NCI-H82 treated with DMSO at 0.1 percent for 48 hours (cell line): ENCODE measurements at regions not wholly inside any gene's neighbourhood (a gene's known extent, or its start where the extent isn't known, plus 50 kb on each side); places are given as distances from the start of the nearest gene placed in this dataset.

Source experiments
- DNase-seq: peaks from one replicate; lab custom pipeline; 2025; ENCODE audit not compliant: unreplicated experiment; lab: John Stamatoyannopoulos, UW

- no peak for DNase-seq
Observed at GRCh38 chr16:86389566-86390328, 120.6 kb upstream of the FOXF1 start.

- no peak for DNase-seq
Observed at GRCh38 chr16:86390335-86390734, 120.0 kb upstream of the FOXF1 start.

GRCh38 chr16:86391486-86391885, 118.8 kb upstream of the FOXF1 start:
- DNase-seq, result no peak

DNA sequence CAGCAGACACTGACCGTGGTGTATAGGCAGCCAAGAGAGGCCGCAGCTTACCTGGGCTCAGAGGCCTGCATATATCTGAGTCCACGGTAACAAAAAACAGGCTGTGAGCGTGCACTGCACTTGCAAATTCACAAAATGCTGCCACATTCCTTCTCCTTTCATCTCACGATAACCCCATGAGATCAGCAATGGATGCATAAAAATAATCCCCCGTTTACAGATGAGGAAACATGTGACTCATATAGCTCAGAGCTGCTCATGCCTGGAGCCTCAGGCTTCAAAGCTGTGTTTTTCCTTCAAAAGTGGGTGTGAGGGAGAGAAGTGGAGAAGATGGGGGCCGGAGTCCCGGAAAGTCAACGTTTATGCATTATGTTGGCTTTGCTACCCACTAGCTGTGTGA, 118.3 kb upstream of the FOXF1 start:
- DNase-seq, result no peak

- DNase-seq, result no peak
Observed at GRCh38 chr16:86392436-86393152, 117.7 kb upstream of the FOXF1 start.

DNA sequence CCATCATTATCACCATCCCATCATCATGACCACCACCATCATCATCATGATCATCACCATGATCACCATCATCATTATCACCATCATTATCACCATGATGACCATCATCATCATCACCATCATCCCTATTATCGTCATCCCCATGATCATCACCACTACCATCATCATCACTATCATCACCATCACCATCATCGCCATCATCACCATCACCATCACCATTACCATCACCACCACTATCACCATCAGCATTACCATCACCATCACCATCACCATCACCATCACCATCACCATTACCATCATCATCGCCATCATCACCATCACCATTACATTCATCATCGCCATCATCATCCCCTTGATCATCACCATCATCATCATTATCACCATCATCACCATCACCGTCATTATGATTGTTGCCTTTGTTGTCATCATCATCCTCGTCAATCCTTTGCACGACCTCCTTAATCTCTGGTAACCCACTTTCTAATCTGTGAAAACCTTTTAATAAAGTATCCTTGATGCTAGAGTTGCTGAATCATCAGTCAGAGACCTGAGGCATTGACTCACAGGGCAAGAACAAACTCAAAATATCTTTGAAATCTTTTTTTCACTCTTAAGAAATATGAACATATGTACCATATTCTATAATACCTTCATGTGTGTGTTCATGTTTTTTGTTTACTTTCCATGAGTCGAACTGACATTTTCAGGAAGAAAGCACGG, 116.3 kb upstream of the FOXF1 start:
- DNase-seq, result no peak

DNA sequence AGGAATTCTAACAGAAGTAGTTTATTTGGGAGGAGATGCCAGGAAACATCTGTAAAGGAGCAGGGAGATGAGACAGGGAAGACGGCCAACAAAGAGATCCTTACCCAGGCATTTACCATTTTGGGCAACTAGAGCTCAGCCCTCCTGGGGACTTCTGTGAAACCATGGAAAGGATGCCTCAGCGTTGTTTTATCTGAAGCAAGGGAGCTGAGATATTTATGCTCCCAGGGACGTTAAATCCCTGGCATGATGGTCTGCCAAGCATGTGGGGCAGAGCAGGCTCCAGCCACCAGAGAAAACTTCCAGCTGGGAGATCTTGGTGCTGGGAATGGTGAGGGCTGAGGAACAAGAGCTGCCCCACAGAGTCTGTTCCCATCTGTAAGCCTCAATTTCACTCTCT, 114.8 kb upstream of the FOXF1 start:
- no peak for DNase-seq

GRCh38 chr16:86396422-86396821, 113.9 kb upstream of the FOXF1 start:
- DNase-seq, result no peak

DNA sequence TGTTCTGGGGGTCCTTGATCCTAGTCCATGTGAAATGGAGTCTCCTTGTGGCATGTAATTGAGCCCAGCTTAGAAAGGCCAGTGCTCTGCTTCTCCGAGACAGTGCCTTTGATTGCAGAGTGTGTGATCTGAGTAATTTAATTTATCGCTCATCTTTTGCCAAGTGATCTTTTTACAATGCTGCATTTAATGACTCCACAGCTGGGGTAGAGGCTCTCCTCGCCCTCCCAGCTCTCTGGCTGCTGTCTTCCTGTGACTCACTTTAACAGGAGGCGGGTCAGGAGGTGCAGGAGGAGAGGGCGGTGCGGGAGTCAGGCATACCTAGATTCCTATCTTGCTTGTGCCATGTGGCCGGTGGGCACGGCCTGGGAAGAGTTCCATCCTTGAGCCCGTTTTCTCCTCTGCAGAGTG, 113.4 kb upstream of the FOXF1 start:
- no peak for DNase-seq

- no peak for DNase-seq
Observed at GRCh38 chr16:86398201-86398600, 112.1 kb upstream of the FOXF1 start.

GRCh38 chr16:86398622-86399021, 111.7 kb upstream of the FOXF1 start:
- DNase-seq, result no peak

GRCh38 chr16:86401126-86401525, 109.2 kb upstream of the FOXF1 start:
- DNase-seq, result no peak

DNA sequence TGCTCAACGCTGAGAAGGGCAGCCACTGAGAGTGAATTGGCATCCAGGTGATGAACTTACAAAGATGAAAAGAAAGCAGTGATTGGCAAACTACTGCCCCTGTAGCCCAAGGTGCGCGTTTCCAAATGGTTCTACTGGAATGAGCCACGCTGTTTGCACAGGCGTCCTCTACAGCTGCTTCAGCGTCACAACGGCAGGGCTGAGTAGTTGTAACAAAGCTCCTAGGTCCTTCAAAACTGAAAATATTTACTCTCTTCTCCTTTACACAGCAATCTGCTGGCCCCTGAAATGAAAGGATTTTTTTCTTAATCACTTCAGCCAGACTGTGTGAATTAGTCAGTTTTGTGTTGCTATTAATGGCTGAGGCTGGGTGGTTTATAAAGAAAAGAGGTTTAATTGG, 107.2 kb upstream of the FOXF1 start:
- DNase-seq, result no peak

DNA sequence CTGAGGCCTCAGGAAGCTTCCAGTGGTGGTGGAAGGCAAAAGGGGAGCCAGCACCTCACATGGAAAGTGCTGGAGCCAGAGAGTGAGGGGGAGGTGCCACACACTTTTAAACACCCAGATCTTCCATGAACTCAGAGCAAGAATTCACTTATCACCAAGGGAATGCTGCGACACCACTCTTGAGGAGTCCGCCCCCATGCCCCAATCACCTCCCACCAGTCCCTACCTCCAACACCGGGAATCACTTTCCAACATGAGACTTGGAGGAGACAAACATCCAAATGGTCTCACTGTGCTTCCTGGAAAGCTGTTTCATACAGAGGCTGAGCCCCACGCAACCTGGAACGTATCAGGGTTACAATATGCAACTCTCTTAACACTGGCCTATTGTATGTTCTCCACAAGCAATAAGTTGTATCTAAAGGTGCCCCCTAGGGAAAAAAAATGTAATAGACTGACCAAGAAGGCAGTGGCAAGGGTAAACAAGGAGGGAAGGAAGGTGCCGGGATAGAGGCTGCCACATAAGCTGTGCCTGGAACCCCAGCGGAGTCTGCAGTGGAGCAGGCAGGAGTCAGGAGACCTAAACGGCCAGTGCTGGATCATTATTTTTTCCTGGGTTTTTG, 106.7 kb upstream of the FOXF1 start:
- DNase-seq, result no peak

DNA sequence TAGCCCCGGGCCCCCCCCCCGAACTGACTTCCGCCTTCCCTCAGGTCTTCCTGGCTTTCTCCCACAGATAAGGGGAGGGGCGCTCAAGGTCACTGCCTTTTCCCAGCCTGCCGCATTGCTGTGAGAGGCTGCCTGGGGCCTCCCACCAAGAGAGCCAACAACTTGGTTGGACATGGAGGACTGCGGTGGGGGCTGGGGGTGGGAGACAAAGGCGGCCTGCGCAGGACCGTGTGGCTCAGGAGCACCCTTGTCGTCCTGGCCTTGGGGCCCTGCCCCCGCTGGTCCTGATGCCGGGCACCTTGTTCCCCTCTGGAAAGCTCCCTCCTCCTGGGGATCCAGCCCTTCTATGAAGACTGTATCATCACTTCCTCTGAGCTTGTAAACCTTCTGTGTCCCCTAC, 105.6 kb upstream of the FOXF1 start:
- DNase-seq, result no peak

GRCh38 chr16:86405319-86405718, 105.0 kb upstream of the FOXF1 start:
- no peak for DNase-seq

- no peak for DNase-seq
Observed at GRCh38 chr16:86406056-86406455, 104.3 kb upstream of the FOXF1 start.

GRCh38 chr16:86408685-86409084, 101.6 kb upstream of the FOXF1 start:
- no peak for DNase-seq

- DNase-seq, result no peak
Observed at GRCh38 chr16:86410081-86410480, 100.2 kb upstream of the FOXF1 start.

DNA sequence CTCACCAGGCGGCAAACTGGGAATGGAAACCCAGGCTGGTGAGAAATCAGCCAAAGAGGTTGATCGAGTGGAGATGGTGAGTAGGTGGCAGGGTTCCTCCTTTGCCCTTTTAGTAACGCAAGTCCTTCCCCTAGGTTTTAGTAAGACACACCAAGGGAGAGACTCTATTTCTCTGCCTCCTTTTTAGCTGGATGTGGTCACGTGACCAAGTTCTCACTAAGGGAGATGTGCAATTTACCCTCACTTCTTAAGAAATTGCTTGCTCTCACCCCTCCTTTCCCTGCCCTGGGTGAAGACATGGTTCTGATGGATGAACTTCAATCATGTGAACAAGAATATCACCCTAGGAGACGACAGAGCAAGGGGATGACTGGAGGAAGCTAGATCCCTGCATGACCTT, 99.8 kb upstream of the FOXF1 start:
- DNase-seq, result no peak

- DNase-seq, result no peak
Observed at GRCh38 chr16:86411897-86412296, 98.4 kb upstream of the FOXF1 start.
